ENCODE measurements at regions not wholly inside any gene's neighbourhood (a gene's known extent, or its start where the extent isn't known, plus 50 kb on each side); places are given as distances from the start of the nearest gene placed in this dataset.
"Not testable (repeated sequence)": the region's sequence is repeated elsewhere in the genome, so short reads cannot be mapped to it uniquely, and the experiment has no call there.

DNA sequence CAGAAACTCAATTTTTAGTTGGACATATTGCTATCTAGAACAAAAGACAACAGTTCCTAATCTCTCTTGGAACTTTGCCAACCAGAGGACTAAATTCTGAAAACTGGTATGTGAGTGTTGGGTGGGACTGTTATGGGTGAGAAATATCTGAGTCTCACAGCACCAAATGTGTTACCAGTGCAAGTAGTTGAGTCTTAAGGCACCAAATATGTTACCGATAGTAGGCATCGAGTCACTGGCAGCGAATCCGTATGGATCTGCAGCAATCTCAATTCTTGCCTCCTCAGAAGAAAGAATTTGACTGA lies 575.2 kb downstream of the DACH1 start:
- no peak overlapping the region for H3K4me3 ChIP-seq (ENCODE audit: low read length)
- no peaks in the 10 kb centered on the region for H3K9me3 ChIP-seq (ENCODE audit: control insufficient read depth, low read length)
- no peaks in the 10 kb centered on the region for H3K36me3 ChIP-seq (ENCODE audit: control insufficient read depth, insufficient read depth, low read length)
- no peaks in the 10 kb centered on the region for H3K27me3 ChIP-seq (ENCODE audit: control insufficient read depth, insufficient read depth, low read length)
- no peak overlapping the region for H3K9ac ChIP-seq (ENCODE audit: low read length)
- peaks cover 4% of the 10 kb centered on the region for H3K4me1 ChIP-seq (ENCODE audit: control insufficient read depth, insufficient read depth, low read length)

DNA sequence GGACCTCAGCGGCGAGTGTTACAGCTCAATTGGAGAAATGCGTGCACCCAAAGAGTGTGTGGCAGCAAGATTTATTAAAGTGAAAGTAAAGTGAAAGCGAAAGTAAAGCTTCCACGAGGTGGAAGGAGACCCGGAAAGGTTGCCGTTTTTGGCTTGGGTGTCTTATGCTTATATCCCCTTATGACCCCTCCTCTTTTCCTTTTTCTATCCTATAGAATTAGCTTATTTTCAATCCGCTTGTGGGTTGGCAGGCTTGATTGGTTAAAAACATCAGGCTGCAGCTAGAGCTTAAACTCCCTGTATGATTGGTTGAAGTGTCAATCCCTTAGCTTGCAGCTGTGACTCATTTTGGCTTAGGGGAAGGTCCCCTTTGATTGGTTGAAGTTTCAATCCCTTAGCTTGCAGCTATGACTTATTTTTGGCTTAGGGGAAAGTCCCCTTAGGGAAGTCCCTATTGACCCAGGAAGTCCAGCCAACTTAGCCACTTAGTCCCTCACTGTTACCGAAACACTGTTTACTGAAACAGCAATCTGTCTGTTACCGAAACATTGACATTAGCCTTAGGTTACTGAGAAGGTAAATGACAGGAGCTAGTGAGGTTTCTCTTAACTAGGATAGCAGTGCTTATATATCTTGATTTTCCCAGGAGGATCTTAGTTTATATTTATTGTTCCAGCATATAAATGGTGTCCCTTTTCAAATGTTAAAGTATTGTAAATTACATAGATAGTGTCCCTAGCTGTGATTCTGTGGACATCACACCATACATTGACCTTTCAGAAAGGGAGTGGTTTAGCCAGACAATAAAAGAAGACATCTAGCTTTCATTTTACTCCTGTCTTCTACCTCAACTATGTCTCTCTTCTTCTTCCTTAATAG lies 575.8 kb downstream of the DACH1 start:
- H3K9me3 ChIP-seq (ENCODE audit: control insufficient read depth, low read length), result no peaks in the 10 kb centered on the region
- H3K27me3 ChIP-seq (ENCODE audit: control insufficient read depth, insufficient read depth, low read length), result no peaks in the 10 kb centered on the region
- peaks cover 4% of the 10 kb centered on the region for H3K4me1 ChIP-seq (ENCODE audit: control insufficient read depth, insufficient read depth, low read length)
- H3K4me3 ChIP-seq (ENCODE audit: low read length), result no peak overlapping the region
- no peaks in the 10 kb centered on the region for H3K36me3 ChIP-seq (ENCODE audit: control insufficient read depth, insufficient read depth, low read length)
- H3K9ac ChIP-seq (ENCODE audit: low read length), result peak overlapping the region; percentile 27

DNA sequence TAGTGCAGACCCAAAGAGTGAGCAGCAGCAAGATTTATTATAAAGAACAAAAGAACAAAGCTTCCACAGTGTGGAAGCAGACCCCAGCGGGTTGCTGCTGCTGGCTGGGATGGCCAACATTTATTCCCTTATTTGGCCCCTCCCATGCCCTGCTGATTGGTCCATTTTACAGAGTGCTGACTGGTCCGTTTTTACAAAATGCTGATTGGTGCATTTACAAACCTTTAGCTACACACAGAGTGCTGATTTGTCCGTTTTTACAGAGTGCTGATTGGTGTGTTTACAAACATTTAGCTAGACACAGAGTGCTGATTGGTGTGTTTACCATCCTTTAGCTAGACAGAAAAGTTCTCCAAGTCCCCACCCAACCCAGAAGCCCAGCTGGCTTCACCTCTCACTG lies 577.0 kb downstream of the DACH1 start:
- H3K4me3 ChIP-seq (ENCODE audit: low read length); H3K27me3 ChIP-seq (ENCODE audit: control insufficient read depth, insufficient read depth, low read length): not testable (repeated sequence)

DNA sequence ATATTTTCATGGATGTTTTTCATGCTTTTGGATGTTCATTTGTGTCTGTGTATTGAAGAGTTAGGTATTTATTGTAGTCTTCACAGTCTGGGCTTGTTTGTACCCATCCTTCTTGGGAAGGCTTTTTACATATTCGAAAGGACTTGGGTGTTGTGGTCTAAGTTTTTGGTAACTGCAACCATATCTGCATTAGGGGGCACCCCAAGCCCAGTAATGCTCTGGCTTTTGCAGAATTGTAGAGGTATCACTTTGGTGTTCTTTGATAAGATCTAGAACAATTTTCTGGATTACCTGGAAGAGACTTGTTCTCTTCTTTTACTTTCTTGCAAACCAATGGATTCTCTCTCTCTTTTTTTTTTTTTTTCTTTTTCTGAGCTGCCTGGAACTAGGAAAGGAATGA lies 581.3 kb downstream of the DACH1 start:
- H3K9ac ChIP-seq (ENCODE audit: low read length), result no peak overlapping the region
- H3K9me3 ChIP-seq (ENCODE audit: control insufficient read depth, low read length), result no peaks in the 10 kb centered on the region
- no peak overlapping the region for H3K4me3 ChIP-seq (ENCODE audit: low read length)
- no peaks in the 10 kb centered on the region for H3K4me1 ChIP-seq (ENCODE audit: control insufficient read depth, insufficient read depth, low read length)
- H3K27me3 ChIP-seq (ENCODE audit: control insufficient read depth, insufficient read depth, low read length), result no peaks in the 10 kb centered on the region
- no peaks in the 10 kb centered on the region for H3K36me3 ChIP-seq (ENCODE audit: control insufficient read depth, insufficient read depth, low read length)

More for the DNA sequence above, 577.0 kb downstream of the DACH1 start:
- not testable (repeated sequence) for H3K4me1 ChIP-seq (ENCODE audit: control insufficient read depth, insufficient read depth, low read length); H3K9me3 ChIP-seq (ENCODE audit: control insufficient read depth, low read length); H3K36me3 ChIP-seq (ENCODE audit: control insufficient read depth, insufficient read depth, low read length); H3K9ac ChIP-seq (ENCODE audit: low read length)

DNA sequence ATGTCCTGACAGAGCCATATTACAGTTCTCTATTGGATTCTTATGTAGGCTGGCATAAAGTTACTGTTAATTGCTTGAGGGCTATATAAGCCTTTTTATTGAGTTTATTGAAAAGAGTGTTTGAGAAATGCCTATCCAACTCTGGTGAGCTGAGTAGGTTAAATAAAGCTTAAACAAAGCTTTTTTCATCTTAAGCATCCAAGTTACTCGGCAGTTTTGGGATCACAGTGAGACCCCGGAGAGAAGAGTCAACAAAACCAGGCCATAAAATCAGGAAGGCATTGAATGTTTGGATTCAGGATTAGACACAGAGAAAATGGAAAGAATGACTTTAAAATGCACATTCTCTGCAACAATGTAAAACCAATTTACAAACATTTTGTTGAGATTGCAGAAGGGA lies 588.5 kb downstream of the DACH1 start:
- no peaks in the 10 kb centered on the region for H3K4me1 ChIP-seq (ENCODE audit: control insufficient read depth, insufficient read depth, low read length)
- H3K9me3 ChIP-seq (ENCODE audit: control insufficient read depth, low read length), result no peaks in the 10 kb centered on the region
- no peak overlapping the region for H3K9ac ChIP-seq (ENCODE audit: low read length)
- no peaks in the 10 kb centered on the region for H3K27me3 ChIP-seq (ENCODE audit: control insufficient read depth, insufficient read depth, low read length)
- no peak overlapping the region for H3K4me3 ChIP-seq (ENCODE audit: low read length)
- H3K36me3 ChIP-seq (ENCODE audit: control insufficient read depth, insufficient read depth, low read length), result no peaks in the 10 kb centered on the region

DNA sequence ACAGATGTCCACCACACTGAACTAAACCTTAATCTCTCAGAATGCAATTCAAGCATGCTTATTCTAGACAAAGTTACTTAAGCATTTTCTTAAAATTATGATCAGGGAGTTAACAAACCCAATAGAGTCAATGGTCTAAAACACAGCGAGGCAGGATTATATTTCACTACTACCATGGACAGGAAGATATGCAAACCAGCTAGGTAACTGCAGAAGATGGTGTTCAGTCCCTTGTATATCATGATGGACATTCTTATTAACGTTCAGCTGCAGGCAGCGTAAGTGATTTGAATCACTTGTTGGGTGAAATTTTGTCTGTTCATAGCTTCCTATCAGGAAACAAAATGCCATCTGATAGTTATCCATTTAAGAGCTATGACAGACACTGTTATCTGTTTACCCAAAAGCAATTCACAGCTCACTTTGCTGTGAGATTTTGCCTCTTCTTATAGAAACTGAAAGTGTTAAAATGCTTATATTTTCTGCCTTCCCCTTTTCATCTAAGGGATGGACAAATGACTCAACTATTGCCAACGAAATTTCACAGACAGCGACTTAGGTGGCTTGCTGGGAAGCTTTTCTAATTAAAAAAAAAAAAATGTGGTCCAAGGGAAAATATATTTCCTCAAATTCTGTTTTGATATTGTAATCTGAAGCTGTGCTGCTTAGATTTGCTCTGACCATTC lies 591.9 kb downstream of the DACH1 start:
- Histone ChIP-seq H3K4me1 (ENCODE audit: control insufficient read depth, insufficient read depth, low read length) (no peaks in the 10 kb centered on the region), H3K27me3 (ENCODE audit: control insufficient read depth, insufficient read depth, low read length) (no peaks in the 10 kb centered on the region), H3K4me3 (ENCODE audit: low read length) (no peak overlapping the region), H3K9me3 (ENCODE audit: control insufficient read depth, low read length) (no peaks in the 10 kb centered on the region), H3K9ac (ENCODE audit: low read length) (no peak overlapping the region), H3K36me3 (ENCODE audit: control insufficient read depth, insufficient read depth, low read length) (no peaks in the 10 kb centered on the region)

DNA sequence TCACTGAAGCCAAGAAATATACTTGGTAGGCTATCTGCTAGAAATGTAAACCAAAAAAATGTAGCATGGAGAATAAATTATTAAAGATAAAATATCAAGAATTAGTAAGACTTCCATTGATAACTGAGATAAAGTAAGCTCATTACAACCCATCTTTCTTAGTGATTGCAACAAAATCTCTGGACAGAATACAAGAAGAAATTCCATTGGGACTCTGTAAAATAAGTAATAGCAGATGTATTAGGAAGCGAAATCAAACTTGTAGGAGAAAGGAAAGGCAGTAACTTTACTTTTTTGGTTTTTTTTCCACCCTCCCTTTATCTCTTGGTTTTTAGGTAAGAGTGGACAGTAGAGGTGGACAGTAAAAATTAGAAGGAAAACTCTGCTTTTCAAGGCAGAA lies 605.7 kb downstream of the DACH1 start:
- Histone ChIP-seq H3K9me3 (ENCODE audit: control insufficient read depth, low read length) (no peaks in the 10 kb centered on the region), H3K9ac (ENCODE audit: low read length) (no peak overlapping the region), H3K36me3 (ENCODE audit: control insufficient read depth, insufficient read depth, low read length) (no peaks in the 10 kb centered on the region), H3K4me3 (ENCODE audit: low read length) (no peak overlapping the region), H3K27me3 (ENCODE audit: control insufficient read depth, insufficient read depth, low read length) (no peaks in the 10 kb centered on the region), H3K4me1 (ENCODE audit: control insufficient read depth, insufficient read depth, low read length) (no peaks in the 10 kb centered on the region)

DNA sequence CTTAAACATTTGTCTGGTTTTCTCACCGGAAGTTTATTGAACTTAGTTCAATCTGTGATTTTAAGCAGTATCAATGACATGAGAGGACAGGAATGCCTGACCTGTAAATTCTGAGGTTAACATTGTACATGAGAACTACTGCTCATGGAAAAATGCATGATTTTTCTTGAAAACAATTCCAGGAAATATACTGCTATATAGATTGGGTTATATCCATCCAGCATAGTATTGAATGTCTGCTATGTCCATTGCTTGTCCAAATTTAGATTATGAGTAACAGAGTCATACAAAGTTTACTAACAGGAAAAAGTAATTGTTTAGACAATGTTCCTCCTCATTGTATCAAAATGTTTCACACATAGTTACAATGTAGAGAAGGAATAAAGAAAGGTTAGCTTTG lies 606.8 kb downstream of the DACH1 start:
- Histone ChIP-seq H3K36me3 (ENCODE audit: control insufficient read depth, insufficient read depth, low read length) (no peaks in the 10 kb centered on the region), H3K27me3 (ENCODE audit: control insufficient read depth, insufficient read depth, low read length) (no peaks in the 10 kb centered on the region), H3K9me3 (ENCODE audit: control insufficient read depth, low read length) (no peaks in the 10 kb centered on the region), H3K4me3 (ENCODE audit: low read length) (no peak overlapping the region), H3K9ac (ENCODE audit: low read length) (no peak overlapping the region), H3K4me1 (ENCODE audit: control insufficient read depth, insufficient read depth, low read length) (no peaks in the 10 kb centered on the region)

DNA sequence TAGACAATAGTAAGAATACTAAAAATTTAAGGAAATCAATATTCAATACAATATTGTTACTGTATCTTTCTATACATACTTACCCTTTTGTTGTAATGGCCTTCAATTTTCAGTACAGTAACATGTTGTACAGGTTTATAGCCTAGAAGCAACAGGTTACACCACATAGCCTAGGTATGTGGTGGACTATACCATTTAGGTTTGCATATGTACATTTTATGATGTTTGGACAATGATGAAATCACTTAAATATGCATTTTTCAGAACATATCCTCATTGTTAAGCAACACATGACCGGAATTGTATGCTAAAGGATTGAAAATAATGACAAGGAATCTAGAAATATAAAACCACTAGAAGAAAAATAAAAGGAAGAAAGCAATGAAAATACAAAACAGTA lies 611.4 kb downstream of the DACH1 start:
- Histone ChIP-seq H3K9me3 (ENCODE audit: control insufficient read depth, low read length) (no peaks in the 10 kb centered on the region), H3K36me3 (ENCODE audit: control insufficient read depth, insufficient read depth, low read length) (no peaks in the 10 kb centered on the region), H3K27me3 (ENCODE audit: control insufficient read depth, insufficient read depth, low read length) (no peaks in the 10 kb centered on the region), H3K9ac (ENCODE audit: low read length) (no peak overlapping the region), H3K4me3 (ENCODE audit: low read length) (no peak overlapping the region), H3K4me1 (ENCODE audit: control insufficient read depth, insufficient read depth, low read length) (no peaks in the 10 kb centered on the region)

DNA sequence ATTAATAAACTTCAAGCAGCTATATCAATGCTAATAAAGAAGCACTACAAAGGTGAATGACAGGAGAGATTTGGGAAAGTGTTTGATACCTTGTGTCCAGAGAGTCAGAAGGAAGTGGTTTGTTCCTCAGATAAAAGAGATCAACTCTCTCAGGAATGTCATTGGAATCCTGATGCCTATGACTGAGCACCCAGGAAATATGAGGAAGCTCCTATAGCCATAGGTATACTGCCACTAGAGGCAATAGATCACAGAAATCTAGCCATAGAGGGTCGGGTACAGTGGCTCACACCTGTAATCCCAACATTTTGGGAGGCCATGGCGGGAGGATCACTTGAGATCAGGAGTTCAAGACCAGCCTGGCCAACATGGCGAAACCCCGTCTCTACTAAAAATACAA lies 612.6 kb downstream of the DACH1 start:
- Histone ChIP-seq H3K27me3 (ENCODE audit: control insufficient read depth, insufficient read depth, low read length) (no peaks in the 10 kb centered on the region), H3K9me3 (ENCODE audit: control insufficient read depth, low read length) (no peaks in the 10 kb centered on the region), H3K9ac (ENCODE audit: low read length) (no peak overlapping the region), H3K4me3 (ENCODE audit: low read length) (no peak overlapping the region), H3K4me1 (ENCODE audit: control insufficient read depth, insufficient read depth, low read length) (no peaks in the 10 kb centered on the region), H3K36me3 (ENCODE audit: control insufficient read depth, insufficient read depth, low read length) (no peaks in the 10 kb centered on the region)

DNA sequence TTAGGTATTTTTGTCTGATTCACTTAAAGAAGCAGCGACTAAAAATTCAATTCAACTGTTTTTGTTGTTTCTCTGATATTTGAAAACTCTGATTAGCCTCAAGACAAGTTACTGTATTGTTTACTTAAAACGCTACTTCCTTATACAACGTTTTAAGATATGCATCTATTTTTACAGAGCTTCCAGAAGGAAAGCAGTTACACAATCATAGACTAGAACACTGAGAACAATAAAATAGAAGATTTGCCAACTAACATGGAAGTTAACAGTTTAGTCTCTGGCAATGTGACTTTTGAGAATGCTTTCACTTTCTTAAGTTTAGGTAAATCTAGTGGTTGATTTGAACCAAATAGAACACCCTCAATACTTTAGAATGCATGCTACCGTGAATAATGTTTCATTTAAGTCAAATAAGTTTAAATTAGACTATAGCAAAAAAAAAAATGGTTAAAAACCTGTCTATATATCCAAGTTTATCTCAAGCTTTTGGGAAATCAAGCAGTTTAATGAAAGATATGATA lies 614.8 kb downstream of the DACH1 start:
- Histone ChIP-seq H3K4me3 (ENCODE audit: low read length) (no peak overlapping the region), H3K36me3 (ENCODE audit: control insufficient read depth, insufficient read depth, low read length) (no peaks in the 10 kb centered on the region), H3K4me1 (ENCODE audit: control insufficient read depth, insufficient read depth, low read length) (no peaks in the 10 kb centered on the region), H3K9me3 (ENCODE audit: control insufficient read depth, low read length) (no peaks in the 10 kb centered on the region), H3K27me3 (ENCODE audit: control insufficient read depth, insufficient read depth, low read length) (no peaks in the 10 kb centered on the region), H3K9ac (ENCODE audit: low read length) (no peak overlapping the region)

DNA sequence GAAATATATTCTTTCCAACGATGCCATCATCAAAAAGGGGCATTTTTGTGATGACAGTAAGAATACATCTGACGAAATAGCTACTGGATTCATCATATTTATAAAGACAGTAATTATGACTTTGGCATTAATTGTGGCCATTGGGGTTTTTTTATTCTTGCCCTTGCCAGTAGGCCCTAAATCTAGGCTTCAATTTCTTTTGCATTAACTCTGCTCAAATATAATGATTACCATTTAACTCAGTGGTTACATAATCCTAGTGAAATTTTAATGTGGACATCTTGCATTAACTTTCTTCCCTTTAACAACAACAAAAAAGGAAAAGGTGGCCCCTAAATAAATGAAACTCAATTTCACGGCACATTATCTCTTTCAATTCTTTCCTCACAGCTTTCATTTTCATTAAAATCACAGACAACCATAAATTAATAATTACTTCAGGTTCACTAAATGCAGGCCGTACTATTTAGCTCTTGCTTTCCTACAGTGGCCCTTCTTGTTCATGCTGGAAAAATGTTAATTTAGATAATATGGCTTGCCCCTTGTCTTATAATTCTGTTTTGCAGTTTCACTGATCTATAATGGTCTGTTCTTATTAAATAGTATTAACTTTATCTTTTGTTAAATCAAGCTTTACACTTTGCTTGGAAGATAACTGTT lies 615.6 kb downstream of the DACH1 start:
- no peak overlapping the region for H3K9ac ChIP-seq (ENCODE audit: low read length)
- no peak overlapping the region for H3K4me3 ChIP-seq (ENCODE audit: low read length)
- no peaks in the 10 kb centered on the region for H3K27me3 ChIP-seq (ENCODE audit: control insufficient read depth, insufficient read depth, low read length)
- no peaks in the 10 kb centered on the region for H3K9me3 ChIP-seq (ENCODE audit: control insufficient read depth, low read length)
- H3K36me3 ChIP-seq (ENCODE audit: control insufficient read depth, insufficient read depth, low read length), result no peaks in the 10 kb centered on the region
- H3K4me1 ChIP-seq (ENCODE audit: control insufficient read depth, insufficient read depth, low read length), result no peaks in the 10 kb centered on the region

Data from mucosa of stomach (tissue), 1 donor.